ELF-1 (cell line): ENCODE measurements at regions not wholly inside any gene's neighbourhood (a gene's known extent, or its start where the extent isn't known, plus 50 kb on each side); places are given as distances from the start of the nearest gene placed in this dataset.
A peak's percentile ranks its signal among the peaks of the same experiment; 100 is the strongest.
"Not testable (repeated sequence)": the region's sequence is repeated elsewhere in the genome, so short reads cannot be mapped to it uniquely, and the experiment has no call there.

Experiments
- DNase-seq: peaks from one replicate; pipeline ENCODE4 v3.0.0-alpha.2; 2016; ENCODE audit warnings: low read depth, low spot score

DNA sequence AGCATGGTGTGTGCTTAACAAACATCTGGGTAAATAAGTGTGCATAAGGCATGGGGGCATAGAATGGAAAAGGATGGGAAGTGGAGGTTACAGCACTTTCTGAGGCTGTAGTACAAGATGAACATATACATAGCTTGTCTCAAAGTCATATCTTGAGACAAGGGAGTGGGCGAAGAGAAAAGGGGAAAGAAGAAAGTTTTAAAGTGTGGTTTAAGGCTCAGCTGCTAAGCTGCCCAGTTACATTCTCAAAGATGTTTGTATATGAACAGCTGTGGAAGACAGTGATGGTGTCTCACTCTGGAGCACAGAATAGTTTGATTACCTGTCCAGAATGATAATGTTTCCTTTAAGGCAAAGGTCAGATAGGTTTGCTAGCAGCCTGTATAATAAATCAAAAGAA lies 61.9 kb upstream of the LANCL2 start:
- no peak for DNase-seq

GRCh38 chr7:55304018-55304762 lies 60.9 kb upstream of the LANCL2 start:
- DNase-seq: no peak

DNA sequence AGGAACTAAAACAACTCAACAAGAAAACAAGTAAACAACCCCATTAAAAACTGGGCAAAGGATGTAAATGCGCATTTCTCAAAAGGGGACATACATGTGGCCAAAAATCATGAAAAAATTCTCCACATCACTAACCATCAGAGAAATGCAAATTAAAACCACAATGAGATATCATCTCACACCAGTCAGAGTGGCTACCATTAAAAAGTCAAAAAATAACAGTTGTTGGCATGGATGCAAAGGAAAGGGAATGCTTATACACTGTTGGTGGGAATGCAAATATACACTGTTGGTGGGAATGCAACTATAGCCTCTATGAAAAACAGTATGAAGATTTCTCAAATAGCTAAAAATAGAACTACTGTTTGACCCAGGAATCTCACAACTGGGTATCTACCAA lies 60.0 kb upstream of the LANCL2 start:
- DNase-seq: no peak

DNA sequence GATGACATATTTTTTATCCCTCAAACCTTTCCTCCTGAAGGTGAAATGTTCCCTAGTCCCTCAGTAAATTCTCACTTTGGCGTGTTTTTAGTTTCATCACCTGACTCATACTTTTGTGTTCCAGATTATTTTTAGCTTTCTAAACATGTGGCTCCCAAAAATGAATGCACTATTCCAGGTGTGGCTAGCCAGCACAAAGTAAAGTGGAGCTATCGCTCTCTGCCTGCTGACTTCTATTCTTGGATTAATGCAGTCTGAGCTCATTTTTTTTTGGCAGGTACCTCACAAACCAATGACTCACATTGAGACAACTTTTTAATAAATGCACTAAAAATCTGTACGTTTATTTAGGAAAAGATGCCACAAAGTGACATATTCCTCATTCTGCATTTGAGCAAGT lies 58.8 kb upstream of the LANCL2 start:
- DNase-seq: no peak

DNA sequence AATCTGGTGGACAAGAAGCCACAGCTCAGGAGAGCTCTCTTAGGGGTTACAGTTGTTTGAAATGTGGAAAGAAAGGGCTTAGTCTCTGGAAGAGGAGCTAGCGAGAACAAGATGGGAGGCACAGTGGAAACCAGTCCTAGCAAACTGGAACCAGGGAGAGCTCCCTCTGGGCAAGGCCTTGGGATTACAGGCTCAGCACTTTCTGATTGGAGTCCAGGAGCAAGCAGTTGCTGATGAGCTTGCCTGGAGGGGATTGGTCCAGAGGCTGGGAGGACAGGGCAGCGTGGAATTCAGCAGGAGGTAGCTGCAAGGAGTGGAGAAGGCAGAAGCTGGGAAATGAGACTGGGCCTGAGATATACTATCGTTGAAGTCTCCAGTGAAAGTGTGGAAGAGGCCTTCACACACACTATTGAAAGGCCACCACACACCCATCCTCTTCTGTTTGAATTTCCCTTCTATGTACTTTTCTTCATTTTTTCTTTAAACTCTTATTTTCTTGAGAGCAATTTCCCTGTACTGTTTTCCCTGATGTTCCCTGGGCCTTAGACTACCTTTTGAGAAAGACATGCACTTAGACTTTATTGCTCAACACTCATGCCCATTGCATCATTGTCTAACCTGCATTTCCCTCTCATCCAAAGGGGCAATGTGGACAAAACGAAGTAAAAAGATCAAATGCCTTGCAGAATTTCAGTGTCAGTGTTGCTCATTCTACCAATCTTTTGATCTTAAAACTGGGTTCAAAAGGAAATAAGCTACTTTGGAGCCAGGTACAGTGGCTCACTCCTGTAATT lies 57.8 kb upstream of the LANCL2 start:
- peak; percentile 69 for DNase-seq

DNA sequence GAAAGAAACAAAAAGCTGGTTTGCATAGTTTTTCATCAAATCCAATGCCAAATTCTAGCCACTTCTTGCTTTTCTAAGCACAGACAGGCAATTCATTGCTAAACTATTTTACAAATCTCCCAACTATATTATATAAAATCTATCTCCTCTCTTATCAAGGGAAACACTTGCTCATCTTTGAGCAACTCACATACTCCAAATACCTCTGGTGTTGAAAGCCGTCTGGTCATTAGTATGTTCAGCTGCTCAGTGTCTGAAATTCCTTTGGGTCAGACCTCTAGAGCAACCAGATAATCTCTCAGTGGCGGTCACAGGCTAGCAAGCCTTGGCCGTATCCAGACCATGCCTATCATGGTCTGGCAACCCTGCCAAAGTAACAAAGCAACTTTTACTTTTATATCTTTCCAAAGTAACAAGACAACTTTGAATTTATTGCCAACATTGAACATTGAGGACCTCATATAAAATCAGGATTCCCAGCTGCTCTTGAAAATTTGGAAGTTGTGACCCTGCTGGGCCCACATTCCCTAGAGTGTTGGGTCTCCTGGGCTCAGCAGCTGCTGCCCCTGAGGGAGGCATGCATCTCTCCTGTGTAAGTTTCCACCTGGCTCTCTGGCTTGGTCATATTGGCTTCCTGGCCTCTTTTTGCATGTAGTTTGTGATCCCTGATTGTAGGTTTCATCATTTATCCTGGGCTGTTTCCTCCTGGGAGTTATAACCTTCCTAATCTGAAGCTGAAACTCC lies 56.8 kb upstream of the LANCL2 start:
- no peak for DNase-seq

GRCh38 chr7:55309040-55309991 lies 55.8 kb upstream of the LANCL2 start:
- no peak for DNase-seq

- DNase-seq: no peak
Observed at GRCh38 chr7:55310287-55311025, 54.7 kb upstream of the LANCL2 start.

- DNase-seq: not testable (repeated sequence)
Observed at GRCh38 chr7:55311892-55312291, 53.2 kb upstream of the LANCL2 start.

- DNase-seq: not testable (repeated sequence)
Observed at GRCh38 chr7:55313671-55314070, 51.5 kb upstream of the LANCL2 start.

GRCh38 chr7:55314967-55315366 lies 50.2 kb upstream of the LANCL2 start:
- no peak for DNase-seq
